ENCODE measurements at regions not wholly inside any gene's neighbourhood (a gene's known extent, or its start where the extent isn't known, plus 50 kb on each side); places are given as distances from the start of the nearest gene placed in this dataset.
A peak's percentile ranks its signal among the peaks of the same experiment; 100 is the strongest.

- no peak overlapping the region for H3K4me3 ChIP-seq
- no peaks in the 10 kb centered on the region for H3K9me3 ChIP-seq
- intact Hi-C loops (cut with DNase I) = no loop called here
- no peak overlapping the region for H3K27ac ChIP-seq
- no peaks in the 10 kb centered on the region for H3K27me3 ChIP-seq (ENCODE audit: low read depth)
- ATAC-seq (no peak), DNase-seq (no peak)
- H3K4me1 ChIP-seq = no peaks in the 10 kb centered on the region
- TF ChIP-seq CTCF (IDR thresholded peaks at IDR 0.05) = no peak
- no peaks in the 10 kb centered on the region for H3K36me3 ChIP-seq
Observed at GRCh38 chr2:187976986-187977333, 314.7 kb upstream of the GULP1 start.

GRCh38 chr2:187978356-187978755 is 313.3 kb upstream of the GULP1 start:
- no peak overlapping the region for H3K4me3 ChIP-seq
- DNase-seq = no peak
- TF ChIP-seq CTCF (IDR thresholded peaks at IDR 0.05) = no peak
- no peak for ATAC-seq
- H3K9me3 ChIP-seq = no peaks in the 10 kb centered on the region
- intact Hi-C loops (cut with DNase I) = no loop called here
- H3K27ac ChIP-seq = no peak overlapping the region
- H3K4me1 ChIP-seq = no peaks in the 10 kb centered on the region
- H3K27me3 ChIP-seq (ENCODE audit: low read depth) = no peaks in the 10 kb centered on the region
- no peaks in the 10 kb centered on the region for H3K36me3 ChIP-seq

GRCh38 chr2:187982668-187983067 is 309.0 kb upstream of the GULP1 start:
- no peak for TF ChIP-seq CTCF (IDR thresholded peaks at IDR 0.05)
- no peak overlapping the region for H3K27ac ChIP-seq
- H3K4me1 ChIP-seq = no peaks in the 10 kb centered on the region
- DNase-seq = no peak
- no peaks in the 10 kb centered on the region for H3K9me3 ChIP-seq
- ATAC-seq = peak; percentile 70 to 84
- no peaks in the 10 kb centered on the region for H3K27me3 ChIP-seq (ENCODE audit: low read depth)
- intact Hi-C loops (cut with DNase I) = no loop called here
- H3K36me3 ChIP-seq = no peaks in the 10 kb centered on the region
- H3K4me3 ChIP-seq = no peak overlapping the region

GRCh38 chr2:187985195-187985594 is 306.5 kb upstream of the GULP1 start:
- no peaks in the 10 kb centered on the region for H3K36me3 ChIP-seq
- ATAC-seq (no peak), DNase-seq (no peak)
- H3K27me3 ChIP-seq (ENCODE audit: low read depth) = no peaks in the 10 kb centered on the region
- no peaks in the 10 kb centered on the region for H3K9me3 ChIP-seq
- H3K27ac ChIP-seq = no peak overlapping the region
- no peak overlapping the region for H3K4me3 ChIP-seq
- intact Hi-C loops (cut with DNase I) = no loop called here
- H3K4me1 ChIP-seq = no peaks in the 10 kb centered on the region
- no peak for TF ChIP-seq CTCF (IDR thresholded peaks at IDR 0.05)

- Histone ChIP-seq H3K9me3 (no peaks in the 10 kb centered on the region), H3K4me3 (no peak overlapping the region), H3K36me3 (no peaks in the 10 kb centered on the region), H3K27ac (no peak overlapping the region), H3K4me1 (no peaks in the 10 kb centered on the region), H3K27me3 (ENCODE audit: low read depth) (no peaks in the 10 kb centered on the region)
- no peak for TF ChIP-seq CTCF (IDR thresholded peaks at IDR 0.05)
- intact Hi-C loops (cut with DNase I) = no loop called here
- DNase-seq = no peak
- no peak for ATAC-seq
Observed at GRCh38 chr2:187985923-187986322, 305.8 kb upstream of the GULP1 start.
